NCI-H2107 treated with DMSO at 0.1 percent for 48 hours (cell line): ENCODE measurements at regions not wholly inside any gene's neighbourhood (a gene's known extent, or its start where the extent isn't known, plus 50 kb on each side); places are given as distances from the start of the nearest gene placed in this dataset.
"Not testable (repeated sequence)": the region's sequence is repeated elsewhere in the genome, so short reads cannot be mapped to it uniquely, and the experiment has no call there.

Experiments
- DNase-seq: peaks from one replicate; lab custom pipeline; 2025; ENCODE audit not compliant: unreplicated experiment; lab: John Stamatoyannopoulos, UW

DNA sequence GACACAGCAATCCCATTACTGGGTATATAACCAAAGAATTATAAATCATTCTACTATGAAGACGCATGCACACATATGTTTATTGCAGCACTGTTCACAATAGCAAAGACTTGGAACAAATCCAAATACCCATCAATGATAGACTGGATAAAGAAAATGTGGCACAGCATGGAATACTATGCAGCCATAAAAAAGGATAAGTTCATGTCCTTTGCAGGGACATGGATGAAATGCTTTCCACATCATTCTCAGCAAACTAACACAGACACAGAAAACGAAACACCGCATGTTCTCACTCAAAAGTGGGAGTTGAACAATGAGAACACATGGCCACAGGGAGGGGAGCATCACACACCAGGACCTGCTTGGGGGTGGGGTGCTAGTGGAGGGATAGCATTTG, 613.0 kb downstream of the RFPL4B start:
- not testable (repeated sequence) for DNase-seq

- no peak for DNase-seq
Measured at GRCh38 chr6:112967974-112968373, 620.8 kb downstream of the RFPL4B start.

- no peak for DNase-seq
Measured at GRCh38 chr6:112971651-112972050, 624.5 kb downstream of the RFPL4B start.

DNA sequence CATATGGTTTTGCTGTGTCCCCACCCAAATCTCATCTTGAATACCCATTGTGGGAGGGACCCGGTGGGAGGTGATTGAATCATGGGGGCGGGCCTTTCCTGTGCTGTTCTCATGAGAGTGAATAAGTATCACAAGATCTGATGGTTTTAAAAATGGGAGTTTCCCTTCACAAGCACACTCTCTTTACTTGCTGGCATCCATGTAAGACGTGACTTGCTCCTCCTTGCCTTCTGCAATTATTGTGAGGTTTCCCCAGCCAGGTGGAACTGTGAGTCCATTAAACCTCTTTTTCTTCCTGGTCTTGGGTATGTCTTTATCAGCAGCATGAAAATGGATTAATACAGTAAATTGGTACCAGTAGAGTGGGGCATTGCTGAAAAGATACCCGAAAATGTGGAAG, 627.8 kb downstream of the RFPL4B start:
- DNase-seq: not testable (repeated sequence)

DNA sequence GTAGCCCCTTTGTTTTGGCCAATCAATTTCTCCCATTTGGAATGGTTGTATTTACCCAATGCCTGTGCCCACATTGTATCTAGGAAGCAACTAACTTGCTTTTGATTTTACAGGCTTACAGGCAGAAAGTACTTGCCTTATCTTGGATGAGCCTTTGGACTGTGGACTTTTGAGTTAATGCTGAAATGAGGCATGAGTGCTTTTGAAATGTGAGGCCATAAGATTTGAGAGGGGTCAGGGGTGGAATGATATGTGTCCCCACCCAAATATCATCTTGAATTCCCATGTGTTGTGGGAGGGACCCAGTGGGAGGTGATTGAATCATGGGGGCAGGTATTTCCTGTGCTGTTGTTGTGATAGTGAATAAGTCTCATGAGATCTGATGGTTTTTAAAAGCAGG, 629.4 kb downstream of the RFPL4B start:
- not testable (repeated sequence) for DNase-seq

DNA sequence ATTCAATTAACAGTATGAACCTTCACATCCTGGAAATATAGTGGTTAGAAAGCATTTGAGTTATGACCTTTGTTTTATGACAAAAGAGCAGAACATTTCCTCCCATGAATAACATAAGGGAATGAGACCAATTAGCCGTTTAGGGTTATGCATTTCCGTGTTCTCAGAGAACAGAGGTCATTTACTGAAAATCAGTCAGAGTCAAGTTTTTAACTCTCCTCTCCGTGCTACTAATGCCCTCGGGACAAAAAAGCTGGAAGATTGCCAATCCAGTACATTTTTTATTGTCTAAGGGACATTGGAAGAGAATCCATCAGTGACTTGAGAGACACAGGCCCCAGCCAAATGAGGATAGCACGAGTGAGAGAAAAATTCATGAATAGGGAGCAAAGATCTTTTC, 632.7 kb downstream of the RFPL4B start:
- no peak for DNase-seq

- DNase-seq: no peak
Measured at GRCh38 chr6:112980676-112981075, 633.5 kb downstream of the RFPL4B start.

GRCh38 chr6:112983713-112984261, 636.7 kb downstream of the RFPL4B start:
- no peak for DNase-seq

- no peak for DNase-seq
Measured at GRCh38 chr6:112984899-112985298, 637.8 kb downstream of the RFPL4B start.

GRCh38 chr6:112986321-112986720, 639.2 kb downstream of the RFPL4B start:
- no peak for DNase-seq

GRCh38 chr6:112988748-112989147, 641.6 kb downstream of the RFPL4B start:
- DNase-seq: no peak

DNA sequence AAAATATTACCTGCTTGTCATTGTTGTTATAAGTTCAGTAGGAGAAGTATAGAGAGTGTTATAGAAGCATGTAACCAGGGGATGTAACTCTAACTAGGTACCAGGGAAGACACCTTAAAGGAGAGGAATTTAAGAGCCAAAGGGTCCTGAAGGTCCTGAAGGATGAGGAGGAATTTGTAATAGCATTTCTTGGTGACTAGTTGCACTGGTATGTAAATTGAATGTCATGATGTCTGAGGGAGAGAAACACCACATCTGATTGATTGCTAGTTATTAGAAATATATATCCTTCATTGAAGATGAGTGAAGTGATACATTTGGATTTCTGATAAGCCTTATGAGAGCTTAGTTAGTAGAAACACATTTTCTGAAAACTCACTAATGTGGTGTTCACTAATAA, 643.8 kb downstream of the RFPL4B start:
- DNase-seq: no peak

DNA sequence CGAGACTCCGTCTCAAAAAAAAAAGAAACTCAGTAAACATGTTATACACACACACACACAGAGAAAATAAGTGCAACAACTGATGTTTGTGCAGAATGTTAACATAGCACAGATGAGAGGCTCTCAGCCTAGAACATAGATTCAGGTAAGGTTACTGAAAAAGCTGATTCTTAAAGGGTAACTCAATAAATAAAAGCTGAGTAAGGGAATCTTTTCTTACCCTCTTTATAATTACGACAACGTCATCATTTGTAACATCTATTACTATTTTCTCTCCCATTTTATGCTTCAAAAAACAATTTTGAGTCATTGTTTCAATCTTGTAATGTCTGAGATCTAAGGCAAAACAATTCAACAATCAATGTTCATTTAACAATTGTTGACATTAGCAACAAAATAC, 644.8 kb downstream of the RFPL4B start:
- no peak for DNase-seq

- DNase-seq: no peak
Measured at GRCh38 chr6:112997421-112998085, 650.4 kb downstream of the RFPL4B start.

GRCh38 chr6:113004054-113004453, 656.9 kb downstream of the RFPL4B start:
- no peak for DNase-seq

GRCh38 chr6:113004470-113005270, 657.5 kb downstream of the RFPL4B start:
- DNase-seq: no peak

- DNase-seq: no peak
Measured at GRCh38 chr6:113006494-113006893, 659.4 kb downstream of the RFPL4B start.

DNA sequence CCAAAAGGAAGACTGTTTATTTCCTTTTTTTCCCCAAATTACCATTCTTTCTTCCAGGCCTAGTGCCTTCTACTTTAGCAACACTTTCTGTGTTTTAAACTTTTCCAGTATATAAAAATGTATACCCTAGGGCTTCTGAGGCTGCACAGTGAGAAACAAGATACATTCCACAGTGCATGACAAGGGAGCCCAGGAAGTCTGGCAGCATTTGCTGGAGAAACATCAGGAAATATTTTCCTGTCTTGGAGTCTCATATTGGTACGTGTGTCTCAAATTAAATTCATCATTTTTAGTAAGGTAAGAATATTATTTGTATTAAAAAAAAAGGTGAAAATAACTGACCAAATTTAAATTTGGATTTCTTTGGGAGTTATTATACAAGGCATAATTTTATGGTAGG, 662.6 kb downstream of the RFPL4B start:
- no peak for DNase-seq

DNA sequence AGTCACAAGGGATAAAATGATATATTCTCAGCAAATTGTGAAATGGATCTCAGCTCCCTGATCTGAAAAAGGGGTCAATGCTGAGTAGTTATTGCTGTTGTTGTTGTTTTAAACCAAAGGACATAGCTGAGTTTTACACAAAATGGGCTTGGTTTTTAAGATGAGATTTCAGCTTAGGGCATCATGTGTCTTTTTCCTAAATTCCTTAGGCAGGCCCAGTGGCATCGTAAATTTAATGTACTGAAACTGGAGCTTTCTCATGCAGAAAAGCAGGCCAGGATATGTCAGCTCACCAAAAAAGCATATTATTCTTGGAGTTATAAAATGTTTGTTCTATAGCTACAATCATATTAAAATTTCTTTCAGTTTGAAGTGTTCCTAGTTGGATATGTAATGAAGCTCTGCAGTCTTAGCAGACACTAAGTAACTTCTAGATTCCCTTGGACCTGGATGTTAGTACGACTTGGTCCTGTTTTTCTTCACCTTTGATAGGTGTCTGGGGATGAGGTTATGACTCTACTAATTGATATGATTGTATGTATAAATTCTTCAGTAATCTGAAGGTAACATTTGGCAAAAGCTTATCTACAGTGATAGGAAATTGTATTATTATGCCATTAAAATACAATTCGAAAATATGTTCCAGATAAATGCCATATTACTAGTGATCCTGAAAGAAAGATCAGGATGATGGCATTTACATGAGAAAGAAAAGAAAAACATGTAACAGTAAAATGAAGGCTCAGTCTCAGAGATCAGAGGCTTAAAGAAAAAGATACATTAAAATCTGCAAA, 663.3 kb downstream of the RFPL4B start:
- DNase-seq: no peak

- DNase-seq: no peak
Measured at GRCh38 chr6:113011389-113011788, 664.3 kb downstream of the RFPL4B start.

- DNase-seq: no peak
Measured at GRCh38 chr6:113011801-113012200, 664.7 kb downstream of the RFPL4B start.
